Transverse colon (tissue), 4 donors: ENCODE measurements at regions not wholly inside any gene's neighbourhood (a gene's known extent, or its start where the extent isn't known, plus 50 kb on each side); places are given as distances from the start of the nearest gene placed in this dataset.

ENCODE experiments used
- CTCF ChIP-seq, 5 experiments: fragments of 200-600 bp in 3 of 5; fragments of 450-650 bp in 2 of 5; sonication (generic) in 3 of 5; IDR thresholded peaks; 1 replicate in 2 of 5; 2 replicates in 3 of 5; pipeline ENCODE4 v1.5.1; 2016 to 2017; ENCODE audit warnings: antibody characterized with exemption in 5 of 5, inconsistent platforms in 3 of 5, mild to moderate bottlenecking in 2 of 5, moderate library complexity in 1 of 5
- EP300 ChIP-seq: sonication (generic); formaldehyde crosslinking; IDR thresholded peaks from one replicate; pipeline ENCODE4 v1.6.1; 2017; ENCODE audit warnings: antibody characterized with exemption, low read depth
- POLR2A ChIP-seq: fragments of 450-650 bp; IDR thresholded peaks from one replicate; pipeline ENCODE4 v1.6.1; 2016; ENCODE audit warnings: antibody characterized with exemption, mild to moderate bottlenecking, moderate library complexity
- POLR2AphosphoS5 ChIP-seq, 3 donors: sonication (generic); formaldehyde crosslinking; IDR thresholded peaks; one replicate each; pipeline ENCODE4 v1.6.1; 2016; ENCODE audit warnings: antibody characterized with exemption in 3 of 3

- TF ChIP-seq CTCF (IDR thresholded peaks at IDR 0.05) (no peak), POLR2A (no peak), EP300 (no peak), POLR2AphosphoS5 (IDR thresholded peaks at IDR 0.05) (no peak)
Measured at GRCh38 chr10:62736168-62736546, 68.4 kb upstream of the ADO start.
